HCT116 (cell line): ENCODE measurements at regions not wholly inside any gene's neighbourhood (a gene's known extent, or its start where the extent isn't known, plus 50 kb on each side); places are given as distances from the start of the nearest gene placed in this dataset.
A peak's percentile ranks its signal among the peaks of the same experiment; 100 is the strongest.

Experiments
- ATAC-seq: fragments of 200-7000 bp; cut with Tn5 transposase; 2 replicates; pipeline ENCODE4 v1.9.1; 2020; ENCODE audit warnings: mild to moderate bottlenecking, moderate library complexity
- BruUV-seq: library from RNA; stranded (reverse); fragments of 400-500 nt; replicated peaks from 2 replicates; lab custom pipeline; 2021; lab: Mats Ljungman, UMichigan
- CTCF ChIA-PET: fragments of 300-600 bp; sonication (Branson Sonifier 250); formaldehyde crosslinking; loops from one replicate; lab custom pipeline; 2021; ENCODE audit warnings: antibody characterized with exemption; lab: Charles Lee
- POLR2A ChIA-PET: fragments of 300-600, 350-600 bp; sonication (Branson Sonifier 250); formaldehyde crosslinking; loops from one replicate; lab custom pipeline; 2021; ENCODE audit warnings: antibody characterized with exemption; lab: Charles Lee
- RAD21 ChIA-PET, 2 experiments: fragments of 300-600 bp; sonication (Branson Sonifier 250); formaldehyde crosslinking; loops; one replicate each; lab custom pipeline; 2023; ENCODE audit warnings: low total read pairs in 2 of 2; ENCODE audit not compliant: uncharacterized antibody in 2 of 2, unreplicated experiment in 2 of 2, low non-redundant PET in 1 of 2; lab: Charles Lee
- DNase-seq: peaks from one replicate; pipeline ENCODE4 v3.0.0-alpha.2; 2010; ENCODE audit warnings: low read depth, low spot score
- H2AFZ ChIP-seq: fragments of 200-600 bp; shearing (Covaris generic), sonication (generic); 2 replicates; pipeline ENCODE4 v1.6.1; 2017; ENCODE audit warnings: low read depth, mixed run types, mixed read lengths, antibody characterized with exemption, low read length; ENCODE audit not compliant: poor library complexity, severe bottlenecking
- H3K27ac ChIP-seq: 2 replicates; pipeline ENCODE4 v1.5.1; 2012; ENCODE audit warnings: low read depth, low read length
- H3K27me3 ChIP-seq: fragments of 200-600 bp; sonication (generic); 2 replicates; pipeline ENCODE4 v1.6.1; 2016; ENCODE audit warnings: mixed run types, low read length, mixed read lengths; ENCODE audit not compliant: insufficient read depth
- H3K36me3 ChIP-seq, 2 experiments: fragments of 200-500 bp in 1 of 2; fragments of 200-600 bp in 1 of 2; sonication (Bioruptor generic) in 1 of 2; sonication (generic) in 1 of 2; 2 replicates each; pipeline versions ENCODE4 v1.5.1 to v1.6.1; 2014 to 2016; ENCODE audit warnings: low read length in 2 of 2, inconsistent platforms in 1 of 2, mixed read lengths in 1 of 2, mixed run types in 1 of 2; ENCODE audit not compliant: insufficient read depth in 2 of 2, control insufficient read depth in 1 of 2
- H3K4me1 ChIP-seq, 2 experiments: fragments of 200-600 bp in 1 of 2; sonication (generic) in 1 of 2; 2 replicates each; pipeline versions ENCODE4 v1.5.1 to v1.6.1; 2012 to 2017; ENCODE audit warnings: low read length in 2 of 2, inconsistent platforms in 1 of 2, mild to moderate bottlenecking in 1 of 2, mixed read lengths in 1 of 2, mixed run types in 1 of 2, moderate library complexity in 1 of 2; ENCODE audit not compliant: insufficient read depth in 2 of 2, control insufficient read depth in 1 of 2
- H3K4me2 ChIP-seq: fragments of 200-600 bp; sonication (generic); 2 replicates; pipeline ENCODE4 v1.6.1; 2017; ENCODE audit warnings: mixed run types, low read length, mixed read lengths
- H3K4me3 ChIP-seq, 2 experiments: fragments of 200-600 bp in 1 of 2; sonication (generic) in 1 of 2; replicated peaks in 1 of 2; 2 replicates each; pipeline ENCODE4 v1.5.1; 2011 to 2016; ENCODE audit warnings: low read length in 2 of 2, control low read depth in 1 of 2, low read depth in 1 of 2, mild to moderate bottlenecking in 1 of 2, mixed read lengths in 1 of 2, mixed run types in 1 of 2
- H3K79me2 ChIP-seq: fragments of 200-600 bp; sonication (generic); 2 replicates; pipeline ENCODE4 v1.6.1; 2017; ENCODE audit warnings: mild to moderate bottlenecking, mixed run types, low read length, moderate library complexity, mixed read lengths; ENCODE audit not compliant: insufficient read depth
- H3K9ac ChIP-seq: fragments of 200-600 bp; sonication (generic); 2 replicates; pipeline ENCODE4 v1.6.1; 2016; ENCODE audit warnings: low read length, mixed read lengths
- H3K9me2 ChIP-seq: fragments of 200-600 bp; sonication (generic), shearing (Covaris generic); 2 replicates; pipeline ENCODE4 v1.6.1; 2017; ENCODE audit warnings: mixed run types, mild to moderate bottlenecking, moderate library complexity; ENCODE audit not compliant: insufficient read depth
- H3K9me3 ChIP-seq, 2 experiments: fragments of 200-500 bp in 1 of 2; fragments of 200-600 bp in 1 of 2; sonication (Bioruptor generic) in 1 of 2; sonication (generic) in 1 of 2; 2 replicates each; pipeline ENCODE4 v1.6.1; 2014 to 2017; ENCODE audit warnings: low read length in 2 of 2, mixed read lengths in 2 of 2, inconsistent platforms in 1 of 2, low read depth in 1 of 2, mild to moderate bottlenecking in 1 of 2, mixed run types in 1 of 2, moderate library complexity in 1 of 2; ENCODE audit not compliant: control insufficient read depth in 1 of 2, insufficient read depth in 1 of 2
- H4K20me1 ChIP-seq: fragments of 200-600 bp; sonication (generic), shearing (Covaris generic); 2 replicates; pipeline ENCODE4 v1.6.1; 2017; ENCODE audit warnings: mixed run types, mild to moderate bottlenecking, moderate library complexity; ENCODE audit not compliant: insufficient read depth
- CTCF ChIP-seq, 3 experiments: fragments of 200-600 bp in 1 of 3; sonication (generic) in 1 of 3; IDR thresholded peaks in 2 of 3; conservative IDR thresholded peaks in 1 of 3; 2 replicates each; pipeline ENCODE4 v1.5.1; 2012 to 2017; ENCODE audit warnings: low read depth in 2 of 3, low read length in 2 of 3, antibody characterized with exemption in 1 of 3, borderline replicate concordance in 1 of 3, control low read depth in 1 of 3, mild to moderate bottlenecking in 1 of 3, mixed read lengths in 1 of 3, mixed run types in 1 of 3, moderate library complexity in 1 of 3; ENCODE audit not compliant: insufficient read depth in 1 of 3
- EGR1 ChIP-seq: IDR thresholded peaks from 2 replicates; pipeline ENCODE4 v1.6.1; 2012; ENCODE audit warnings: low read depth
- EZH2 ChIP-seq: fragments of 200-600 bp; sonication (generic); IDR thresholded peaks from 2 replicates; pipeline ENCODE4 v1.6.1; 2017; ENCODE audit warnings: antibody characterized with exemption, mixed run types
- FOSL1 ChIP-seq: IDR thresholded peaks from 2 replicates; pipeline ENCODE4 v1.6.1; 2012; ENCODE audit warnings: low read depth
- JUND ChIP-seq: IDR thresholded peaks from 2 replicates; pipeline ENCODE4 v1.6.1; 2012
- SRF ChIP-seq: IDR thresholded peaks from 2 replicates; pipeline ENCODE4 v1.6.1; 2012; ENCODE audit warnings: low read depth
- intact Hi-C: fragments of 100-400 bp; cut with micrococcal nuclease; formaldehyde crosslinking; loops from 2 replicates; pipeline ENCODE4 v1.10.0; 2022

- TF ChIP-seq FOSL1 (0 out of 2 replicates have a peak, but pooled peaks have one; percentile 23), JUND (0 out of 2 replicates have a peak, but pooled peaks have one; percentile 13), EGR1 (no peak), SRF (no peak)
- DNase-seq (no peak), ATAC-seq (no peak)
- no peak overlapping the region for H3K27ac ChIP-seq
- no peak overlapping the region for H3K9ac ChIP-seq
- H4K20me1 ChIP-seq: no peaks in the 10 kb centered on the region
- peaks cover 0 to 9% of the 10 kb centered on the region in 2 experiments; a peak in 1 of 4 replicates for H3K4me1 ChIP-seq
- no peak overlapping the region for H3K4me3 ChIP-seq
- H3K9me2 ChIP-seq: no peaks in the 10 kb centered on the region
- no peaks in the 10 kb centered on the region for H3K36me3 ChIP-seq
- peaks cover 4% of the 10 kb centered on the region; the same call in 1 of the 2 replicates for H3K27me3 ChIP-seq
- CTCF ChIA-PET: interaction anchor here (0.7 to 1.4 kb wide), 5 partner anchors 11 to 295 kb away, joined by 3 to 16 read pairs (median 3); no protein-coding TSS in a partner anchor
- H2AFZ ChIP-seq: peak overlapping the region; percentile 66
- RAD21 ChIA-PET: no interaction called here
- POLR2A ChIA-PET: no interaction called here
- no TSS peak for BruUV-seq
- no peaks in the 10 kb centered on the region for H3K79me2 ChIP-seq
- no peaks in the 10 kb centered on the region for H3K9me3 ChIP-seq
- H3K4me2 ChIP-seq: no peak overlapping the region
- intact Hi-C loops: loop anchor here (5.0 kb wide), 1 partner anchor 182 kb away; no protein-coding TSS in a partner anchor
These were observed 54.6 kb downstream of the RPP21 start for GRCh38 chr6:30399390-30400058.

- H3K9ac ChIP-seq: no peak overlapping the region
- TF ChIP-seq EZH2: no peak
- TF ChIP-seq CTCF (IDR thresholded peaks at IDR 0.05 in 2 of 3, conservative IDR thresholded peaks at IDR 0.05 in 1 of 3; ENCODE audit: borderline replicate concordance in 1 of 3, insufficient read depth in 1 of 3, low read depth in 2 of 3, low read length in 2 of 3): no peak
- TF ChIP-seq, all 23 proteins: peak for 0
- Histone ChIP-seq H3K36me3 (no peaks in the 10 kb centered on the region), H2AFZ (no peak overlapping the region), H3K9me2 (no peaks in the 10 kb centered on the region), H3K9me3 (peaks cover 0 to 3% of the 10 kb centered on the region in 2 experiments; a peak in 1 of 4 replicates), H3K27ac (no peak overlapping the region), H3K79me2 (no peaks in the 10 kb centered on the region), H3K4me1 (no peaks in the 10 kb centered on the region), H3K27me3 (peaks cover 4% of the 10 kb centered on the region; the same call in 1 of the 2 replicates), H3K4me2 (no peak overlapping the region), H3K4me3 (no peak overlapping the region), H4K20me1 (no peaks in the 10 kb centered on the region)
- ATAC-seq (no peak), DNase-seq (no peak)
- intact Hi-C loops: no loop called here
- ChIA-PET CTCF (no interaction called here), RAD21 (no interaction called here), POLR2A (no interaction called here)
- BruUV-seq: no TSS peak
These were observed 61.0 kb downstream of the RPP21 start for GRCh38 chr6:30405934-30406333.
